ENCODE measurements at regions not wholly inside any gene's neighbourhood (a gene's known extent, or its start where the extent isn't known, plus 50 kb on each side); places are given as distances from the start of the nearest gene placed in this dataset.

DNA sequence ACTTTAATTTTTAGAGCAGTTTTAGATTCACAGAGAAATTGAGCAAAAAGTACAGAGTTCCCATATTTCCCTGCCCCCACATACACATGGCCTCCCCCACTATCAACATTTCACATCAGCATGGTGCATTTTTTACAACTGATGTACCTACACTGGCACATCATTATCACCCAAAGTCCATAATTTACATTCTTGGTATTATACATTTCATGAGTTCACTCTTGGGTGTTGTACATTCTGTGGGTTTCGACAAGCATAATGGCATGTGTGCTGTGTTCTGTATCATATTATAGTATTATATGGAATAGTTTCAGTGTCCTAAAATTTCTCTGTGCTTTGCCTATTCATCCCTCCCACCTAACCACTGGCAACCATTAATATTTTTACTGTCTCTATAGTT, 419.8 kb upstream of the THBS1 start:
- no peak for DNase-seq

DNA sequence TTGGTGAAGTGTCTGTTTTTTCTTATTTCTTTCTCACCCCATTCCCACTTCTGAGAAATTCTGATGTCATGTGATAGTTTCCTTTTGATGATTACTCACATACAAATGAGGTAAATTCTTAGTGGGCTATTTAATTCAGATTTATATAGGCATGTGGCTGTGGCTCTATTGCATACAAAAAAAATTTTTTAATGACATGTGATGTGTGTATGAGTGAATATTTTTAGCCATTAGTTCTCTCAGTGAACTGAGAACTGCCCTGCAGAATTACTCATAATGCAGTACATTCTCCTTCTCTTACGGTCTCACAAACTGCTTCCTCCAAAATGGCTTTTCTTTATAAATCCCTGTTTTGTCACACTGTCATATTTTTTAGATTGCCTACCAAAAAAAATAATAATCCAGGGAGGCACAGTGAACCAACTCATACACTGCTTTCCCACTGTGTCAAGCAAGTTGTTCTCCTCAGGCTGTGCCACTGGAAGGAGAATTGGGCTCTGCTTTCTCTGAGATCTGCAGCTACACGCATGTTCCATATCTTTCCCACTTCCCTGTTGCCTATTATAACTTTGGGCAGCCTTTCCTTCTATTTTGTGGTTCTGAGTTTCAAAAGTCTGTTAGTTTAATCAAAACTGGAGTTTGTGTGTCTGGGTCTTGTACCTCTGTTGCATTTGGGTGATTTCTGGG, 415.7 kb upstream of the THBS1 start:
- DNase-seq: no peak

DNA sequence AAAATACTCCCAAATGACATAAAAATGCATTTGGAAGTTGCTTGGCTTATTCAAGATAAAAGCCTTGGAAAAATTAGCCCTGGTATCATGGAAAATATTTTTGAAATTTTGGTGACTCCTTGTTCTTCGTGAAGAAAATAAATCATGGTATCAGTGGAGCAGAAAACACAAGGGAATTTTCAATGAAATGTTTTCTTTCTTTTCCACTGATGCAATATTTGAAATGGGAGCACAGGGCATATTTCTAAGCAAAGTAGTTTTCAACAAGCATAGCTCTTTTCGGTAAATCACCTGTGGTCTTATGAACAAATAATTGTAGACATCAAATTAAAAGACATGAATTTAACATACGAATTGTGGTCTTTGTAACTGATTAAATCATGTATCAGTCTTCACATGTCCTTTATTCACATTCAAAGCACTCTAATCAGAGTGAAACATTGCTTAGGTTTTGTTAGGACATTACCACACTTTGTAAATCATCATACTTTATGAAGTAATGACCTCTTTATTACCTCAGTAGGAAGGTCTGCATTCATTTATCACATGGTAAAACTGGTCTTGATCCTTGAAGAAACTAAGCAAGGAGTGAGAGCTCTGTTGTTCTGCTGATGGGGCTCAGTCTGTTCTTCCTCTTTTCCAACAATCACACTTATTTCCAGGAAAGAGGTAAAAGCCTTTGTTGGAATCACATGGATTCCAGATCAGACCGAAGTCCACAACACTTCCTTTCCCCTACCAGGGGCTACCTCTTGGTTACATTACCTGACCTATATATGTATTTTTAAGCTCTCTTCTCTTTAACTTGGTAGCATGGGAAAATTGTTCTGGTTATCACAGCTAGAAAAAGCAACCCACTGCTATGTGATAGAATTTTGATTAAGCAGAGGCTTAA, 413.5 kb upstream of the THBS1 start:
- DNase-seq: no peak

DNA sequence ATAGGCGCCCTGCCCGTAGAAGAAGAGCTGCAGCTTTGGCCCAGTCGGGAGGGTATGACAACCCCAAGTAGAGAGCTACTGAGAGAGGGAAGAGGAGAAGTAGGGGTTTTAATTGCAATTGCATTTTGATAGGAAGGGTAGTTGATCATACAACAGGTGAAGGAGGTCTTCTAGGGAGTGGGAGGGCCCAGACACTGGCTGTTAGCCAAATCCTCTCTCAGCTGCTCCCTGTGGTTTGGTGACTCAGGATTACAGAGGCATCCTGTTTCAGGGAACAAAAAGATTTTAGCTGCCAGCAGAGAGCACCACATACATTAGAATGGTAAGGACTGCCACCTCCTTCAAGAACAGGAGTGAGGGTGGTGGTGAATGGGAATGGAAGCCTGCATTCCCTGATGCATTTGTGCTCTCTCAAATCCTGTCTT, 408.9 kb upstream of the THBS1 start:
- DNase-seq: peak; percentile 93

DNA sequence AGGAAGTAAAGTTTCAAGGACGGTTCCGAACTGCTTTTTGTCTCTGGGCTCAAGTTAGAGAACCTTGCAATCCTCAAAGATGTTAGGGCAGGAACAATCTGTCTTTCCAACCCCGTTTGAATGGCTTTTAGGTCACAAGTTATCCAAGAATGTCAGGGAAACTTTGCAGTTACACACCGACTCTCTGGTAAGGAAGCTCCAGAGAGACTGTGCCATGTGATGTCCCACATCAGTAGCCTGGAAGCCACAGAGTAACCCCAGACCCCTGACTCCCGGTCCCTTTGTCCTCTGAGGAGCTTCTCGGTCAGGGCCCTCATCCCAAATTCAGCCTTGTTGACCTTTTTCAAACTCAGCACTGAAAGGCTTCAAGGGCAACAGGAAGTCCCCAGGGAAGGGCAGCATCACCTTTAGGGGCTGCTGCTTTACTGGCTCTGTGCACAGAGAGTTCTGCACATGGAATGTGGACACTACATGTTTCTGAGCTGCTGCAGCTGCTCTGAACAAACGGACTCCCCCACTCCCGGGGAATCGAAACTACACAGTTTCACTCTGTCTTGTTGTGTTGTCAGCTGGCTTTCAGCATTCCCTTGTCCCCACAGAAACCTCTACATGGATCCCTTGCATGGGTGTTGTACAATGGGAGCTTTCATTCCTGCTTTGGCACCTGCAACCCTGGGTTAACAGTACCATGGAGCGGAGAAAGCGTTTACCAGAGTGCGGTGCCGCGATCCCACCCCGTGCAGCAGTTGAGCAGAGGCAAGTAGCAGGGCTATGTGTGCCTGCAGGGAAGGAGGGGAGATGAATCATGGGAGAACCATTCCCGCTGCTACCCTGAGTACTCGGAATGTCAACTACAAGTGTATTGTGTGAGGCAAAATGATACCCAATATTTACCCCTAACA, 408.2 kb upstream of the THBS1 start:
- DNase-seq: no peak

DNA sequence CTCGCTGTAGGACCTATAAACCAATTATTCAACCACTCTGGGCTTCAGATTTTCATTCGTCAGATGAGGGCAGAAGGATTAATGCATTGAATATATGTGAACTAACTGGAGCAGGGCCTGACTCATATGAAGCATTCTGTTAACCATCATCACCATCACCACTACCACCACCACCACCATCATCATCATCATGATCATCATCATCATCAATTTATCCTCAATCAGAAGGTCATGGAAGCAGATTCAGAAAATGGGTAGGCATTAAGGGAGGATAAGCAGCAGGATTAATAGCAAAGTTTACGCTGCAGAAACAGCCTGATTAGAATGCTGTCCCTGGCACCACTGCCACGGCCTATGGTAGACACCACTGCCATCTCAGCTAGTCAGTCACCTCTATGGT, 407.5 kb upstream of the THBS1 start:
- DNase-seq: no peak

DNA sequence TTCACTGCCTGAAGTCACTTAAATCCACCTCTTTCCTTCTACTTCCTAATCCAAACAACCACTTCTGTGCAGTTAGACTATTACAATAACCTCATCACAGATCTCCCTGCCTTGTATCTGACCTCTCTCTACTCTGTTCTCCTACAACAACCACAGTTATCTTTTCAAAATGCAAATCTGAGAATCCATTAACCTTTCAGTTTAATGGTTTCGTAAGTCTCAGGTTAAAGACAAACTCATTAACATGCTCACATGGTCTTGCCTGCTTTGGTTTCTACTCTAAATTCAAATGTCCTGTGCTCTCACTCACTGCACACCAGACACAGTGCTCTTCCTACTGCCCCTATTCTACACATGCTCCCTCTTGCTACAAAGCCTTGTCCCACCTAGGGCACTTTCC, 406.5 kb upstream of the THBS1 start:
- no peak for DNase-seq

DNA sequence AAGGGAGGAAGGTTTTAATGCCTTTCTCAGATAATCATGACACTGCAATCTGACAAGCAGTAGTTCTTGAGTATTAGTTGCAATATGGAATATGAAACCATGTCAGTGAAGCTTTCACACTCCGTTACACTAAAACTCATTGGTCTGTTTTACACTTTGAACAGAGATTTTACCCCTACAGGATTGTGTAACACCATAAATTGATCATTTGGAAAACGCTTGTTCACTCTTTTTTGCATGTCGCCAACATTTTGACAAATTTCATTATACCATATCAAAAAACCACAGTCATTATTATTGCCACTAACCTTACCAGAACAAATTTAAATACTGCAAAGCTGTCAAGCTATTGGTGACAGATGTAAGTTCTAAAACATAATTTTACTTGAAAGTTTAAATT, 404.8 kb upstream of the THBS1 start:
- no peak for DNase-seq

DNA sequence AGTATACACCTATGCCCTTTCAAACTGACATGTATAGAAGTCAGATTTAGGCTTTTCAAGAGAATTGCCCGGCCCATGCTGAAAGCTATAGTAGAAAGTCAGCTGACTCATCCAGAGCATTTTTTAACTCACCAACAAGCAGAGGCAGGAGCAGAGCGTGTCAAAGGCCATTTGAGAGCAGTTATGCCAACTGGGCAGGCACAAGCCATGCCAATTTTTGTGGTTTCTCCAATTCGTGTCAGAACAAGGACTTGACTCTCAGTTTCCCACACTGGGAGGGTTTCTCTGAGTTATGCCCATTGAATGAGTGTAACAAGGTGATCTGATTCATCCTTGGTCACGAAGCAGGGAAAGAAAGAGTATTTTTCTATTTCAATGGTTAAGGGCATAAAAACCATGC, 403.3 kb upstream of the THBS1 start:
- no peak for DNase-seq

DNA sequence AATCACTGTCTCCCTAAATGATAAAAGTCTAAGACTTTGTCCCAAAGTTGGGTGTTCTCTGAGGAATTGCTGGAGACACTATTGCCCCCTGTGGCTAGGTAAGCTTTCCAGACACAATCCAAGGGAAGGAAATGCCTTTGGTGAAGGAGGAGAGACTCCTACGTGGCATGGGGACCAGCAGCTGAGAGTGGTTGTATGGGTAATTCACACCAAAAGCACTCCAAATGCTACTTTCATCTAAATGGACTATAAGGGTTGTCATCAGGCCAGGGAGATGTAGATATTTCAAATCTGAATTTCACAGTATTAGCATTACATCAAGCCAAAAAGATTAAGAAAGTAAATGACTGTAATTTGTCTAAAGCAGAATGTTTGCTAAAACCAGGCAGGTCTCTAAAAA, 400.8 kb upstream of the THBS1 start:
- no peak for DNase-seq

DNA sequence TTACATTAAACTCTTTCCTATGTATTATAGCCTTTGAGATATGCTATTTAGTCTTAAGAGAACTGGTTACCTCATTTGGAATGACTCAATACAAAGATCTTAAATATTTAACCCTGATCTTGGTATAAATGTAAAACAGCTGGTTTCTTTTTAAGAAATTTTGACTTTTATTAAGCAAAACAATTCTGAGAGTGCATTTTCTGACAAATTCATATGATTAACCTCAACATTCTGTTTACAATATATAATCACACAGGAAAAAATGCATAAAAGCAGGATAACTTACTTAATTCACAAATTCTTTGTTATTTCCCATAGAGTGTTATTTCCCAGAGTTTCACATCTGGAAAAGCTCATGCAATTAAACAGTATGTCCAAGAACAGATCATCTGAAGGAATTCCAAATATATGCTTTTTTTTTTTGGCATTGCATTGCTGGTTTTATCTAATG, 400.4 kb upstream of the THBS1 start:
- DNase-seq: no peak

DNA sequence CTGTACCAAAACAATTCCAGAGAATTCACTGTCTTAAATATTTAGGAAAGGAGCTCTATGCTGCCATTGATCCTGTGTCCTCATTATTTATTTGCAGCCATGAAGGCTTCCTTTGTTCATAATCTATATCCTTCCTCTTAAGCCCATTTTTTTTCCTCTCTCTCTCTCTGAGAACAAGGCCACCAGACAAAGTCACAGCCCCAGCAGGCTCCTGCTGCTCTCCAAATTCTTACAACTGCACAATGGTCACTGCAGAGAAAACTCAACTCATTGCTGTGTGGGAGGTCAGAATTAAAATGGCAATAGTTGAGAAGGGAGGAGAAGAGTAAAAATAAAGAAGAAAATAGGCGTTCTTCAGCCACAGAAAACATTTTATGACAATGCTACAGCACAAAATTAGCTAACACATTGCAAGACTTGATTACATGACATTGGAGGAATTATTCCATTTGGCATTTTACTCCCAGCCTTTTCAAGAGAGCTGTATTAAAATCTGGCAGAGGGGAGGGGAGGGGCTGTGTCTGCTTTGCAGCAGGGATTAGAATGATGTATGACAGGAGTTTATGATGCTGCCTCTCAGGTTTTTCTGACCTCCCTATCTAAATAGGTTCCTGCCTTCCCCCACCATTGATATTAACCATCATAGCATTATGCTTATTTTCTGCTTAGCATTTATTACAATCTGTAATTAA, 399.7 kb upstream of the THBS1 start:
- peak; percentile 51 for DNase-seq

DNA sequence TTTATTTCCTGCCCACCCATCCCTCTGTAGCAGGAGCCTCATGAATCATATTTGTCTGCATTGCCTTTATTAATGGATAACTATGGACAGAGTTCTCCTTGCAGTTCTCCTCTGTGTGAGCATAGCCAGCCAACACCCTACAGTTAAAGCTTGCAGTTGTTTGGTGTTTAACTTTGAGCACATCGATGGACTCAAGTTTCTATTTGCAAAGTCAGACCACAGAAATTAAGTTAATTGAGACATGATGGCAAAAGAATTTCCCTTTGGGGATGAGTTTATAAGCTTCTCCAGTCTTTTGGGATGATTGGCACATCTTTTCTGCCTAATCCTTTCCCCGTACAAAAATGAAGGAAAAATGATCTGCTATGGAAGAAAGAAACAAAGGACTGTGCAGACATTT, 398.9 kb upstream of the THBS1 start:
- DNase-seq: no peak

DNA sequence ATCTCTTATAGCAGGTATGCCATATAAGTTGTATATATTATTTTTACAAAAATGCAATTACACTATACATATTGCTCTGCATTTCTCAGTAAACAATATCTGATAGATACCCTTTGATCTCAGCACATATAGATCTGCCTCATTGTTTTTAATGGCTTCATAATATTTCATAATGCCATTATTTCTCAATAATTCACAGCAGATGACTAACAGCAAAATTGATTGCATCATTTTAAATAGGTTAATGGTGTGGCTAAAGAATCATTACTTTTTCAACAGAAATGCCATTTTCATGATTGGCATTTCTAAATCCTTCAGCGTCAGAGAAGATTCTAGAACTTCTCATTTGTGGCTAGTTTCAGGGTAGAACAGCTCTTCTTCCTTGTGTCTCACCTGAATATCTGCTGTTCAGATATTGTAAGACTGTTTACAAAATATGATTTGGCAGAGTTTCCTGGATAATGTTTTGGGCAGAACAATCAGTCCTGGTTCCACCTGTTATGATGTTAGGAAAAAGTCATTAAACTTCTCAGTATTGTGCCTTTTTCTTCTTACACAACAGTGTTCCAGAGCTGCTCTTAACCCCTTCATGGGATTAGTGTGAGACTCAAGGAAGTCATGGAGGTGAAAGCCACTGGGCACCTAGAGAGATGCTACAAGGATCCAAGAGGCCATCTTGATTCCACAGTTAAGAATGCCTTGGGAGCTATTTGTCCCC, 397.6 kb upstream of the THBS1 start:
- DNase-seq: no peak

DNA sequence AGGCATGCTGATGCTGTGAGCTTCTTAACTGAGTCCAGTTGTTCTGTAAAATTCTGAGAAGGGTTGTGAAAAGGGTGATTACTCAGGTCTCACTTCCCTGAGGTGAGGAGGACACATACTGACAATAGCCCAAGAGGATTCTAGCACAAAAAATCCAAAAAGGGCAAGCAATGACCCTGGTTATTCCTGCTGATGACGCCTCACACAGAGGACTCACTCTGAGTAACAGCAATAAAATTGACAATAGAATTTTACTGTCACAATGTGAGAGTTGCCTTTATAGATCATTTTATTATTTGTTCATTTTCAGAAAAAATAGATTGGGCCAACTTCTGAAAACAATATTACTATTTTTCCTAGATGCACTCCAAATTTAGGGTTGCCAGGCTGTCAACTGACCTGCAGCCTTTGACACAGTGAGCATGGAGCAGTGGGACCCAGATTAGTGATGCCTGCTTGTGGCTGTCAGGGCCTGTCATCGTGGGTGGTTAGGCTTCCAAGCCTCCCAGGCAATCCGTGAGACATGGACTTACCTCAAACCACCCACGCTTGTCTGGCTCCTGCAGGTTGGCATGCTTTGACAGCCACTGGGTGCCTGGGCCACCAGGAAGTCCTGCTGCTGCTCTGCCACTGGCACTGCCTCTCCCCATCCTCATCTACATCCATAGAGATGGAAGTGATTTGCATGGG, 396.0 kb upstream of the THBS1 start:
- no peak for DNase-seq

DNA sequence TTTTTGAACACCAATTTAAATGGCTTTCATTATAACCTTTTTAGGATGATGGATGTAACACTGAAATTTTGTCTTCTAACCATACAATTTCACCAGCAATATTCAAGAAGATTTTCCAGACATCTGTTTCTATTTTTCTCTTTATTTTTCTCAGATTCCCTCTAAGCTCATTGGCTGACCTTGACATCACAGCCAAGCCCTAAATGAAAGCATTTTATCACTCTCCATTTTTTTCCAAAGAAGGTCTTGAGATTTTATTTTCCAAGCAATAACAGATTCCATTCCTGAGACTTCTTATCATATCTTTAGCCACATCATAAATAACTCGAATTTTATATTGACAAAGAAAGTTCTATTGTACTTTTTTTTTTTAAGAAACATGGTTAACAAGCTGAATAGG, 392.6 kb upstream of the THBS1 start:
- DNase-seq: no peak

DNA sequence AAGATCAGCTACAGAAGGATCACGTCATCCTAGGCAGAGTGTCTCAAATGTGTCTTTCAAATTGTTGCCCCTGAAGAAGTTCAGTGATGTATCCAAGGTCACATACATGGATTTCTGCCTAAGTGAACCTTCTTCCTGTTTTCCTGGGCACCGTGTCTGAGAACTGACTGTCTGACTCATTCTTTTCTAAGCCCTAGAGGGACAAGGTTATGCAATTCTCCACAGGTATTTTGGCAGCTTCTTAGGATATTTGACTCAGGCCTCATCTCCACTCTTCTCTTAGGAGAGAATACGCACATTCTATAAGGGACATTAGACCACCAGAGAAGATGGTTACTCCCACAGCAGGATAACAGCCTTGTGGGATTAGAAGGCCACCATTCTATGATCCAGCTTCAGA, 391.9 kb upstream of the THBS1 start:
- DNase-seq: no peak

DNA sequence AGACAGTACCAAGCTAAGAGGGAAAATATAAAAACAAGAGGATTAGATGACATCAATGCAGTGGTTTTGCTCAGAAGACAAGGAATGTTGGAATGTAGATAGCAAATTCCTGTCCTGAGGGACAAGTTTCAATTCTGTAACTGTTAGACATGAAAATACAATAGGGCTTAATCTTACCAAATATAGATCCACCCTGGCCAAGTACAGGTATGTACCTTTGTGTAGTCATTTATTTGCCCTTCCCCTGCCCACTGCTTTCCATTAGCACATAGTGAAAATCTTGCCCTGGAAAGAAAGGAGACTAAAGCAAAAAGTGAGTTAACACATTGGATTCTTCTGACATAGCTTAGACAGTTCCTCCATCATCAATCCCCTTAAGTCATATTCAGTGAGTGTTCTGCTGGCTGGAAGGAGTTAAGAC, 389.0 kb upstream of the THBS1 start:
- no peak for DNase-seq

DNA sequence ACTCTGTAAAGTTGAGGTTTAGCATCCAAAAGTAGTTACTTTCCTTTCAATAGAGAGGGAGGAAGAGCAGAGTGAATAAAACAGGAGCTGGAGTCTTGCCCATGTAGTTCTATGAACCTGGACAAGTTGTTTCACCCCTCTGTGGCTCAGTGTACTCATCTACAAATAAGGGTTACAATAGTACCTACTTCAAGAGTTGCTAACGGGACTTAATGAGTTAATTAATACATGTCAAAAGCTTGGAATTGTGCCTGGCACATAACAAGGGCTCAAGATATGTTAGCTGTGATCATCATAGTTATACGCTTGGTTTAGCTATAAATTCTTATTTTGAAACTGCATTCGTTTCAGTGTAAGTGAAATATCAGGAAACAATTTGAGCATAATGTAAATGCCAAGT, 388.5 kb upstream of the THBS1 start:
- no peak for DNase-seq

DNA sequence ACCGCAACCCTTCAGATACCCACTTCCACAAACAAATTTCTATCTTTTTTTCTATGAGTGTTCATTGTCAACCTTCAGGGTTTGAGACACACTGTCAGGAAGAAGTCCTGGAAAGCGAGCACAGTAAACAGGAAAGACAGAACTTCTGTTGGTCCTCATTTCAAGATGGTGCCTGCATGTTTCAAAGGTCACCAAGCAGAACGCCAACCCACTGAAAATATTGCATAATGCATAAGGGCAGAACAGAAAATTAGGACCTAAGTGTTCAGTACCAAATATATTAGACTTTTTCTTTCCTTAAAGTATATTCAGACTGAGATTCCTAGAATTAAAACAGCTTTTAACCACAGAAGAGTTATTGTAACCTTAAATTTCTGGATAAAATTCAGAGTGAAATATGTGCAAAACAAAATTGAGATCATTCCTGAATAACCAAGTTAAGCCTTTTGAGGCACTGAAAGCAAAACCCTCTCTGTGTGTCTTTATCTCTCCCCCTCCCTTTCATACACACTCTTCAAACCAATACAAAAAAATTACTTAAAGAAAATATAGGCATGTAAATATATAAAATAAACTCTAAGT, 387.8 kb upstream of the THBS1 start:
- DNase-seq: no peak

DNA sequence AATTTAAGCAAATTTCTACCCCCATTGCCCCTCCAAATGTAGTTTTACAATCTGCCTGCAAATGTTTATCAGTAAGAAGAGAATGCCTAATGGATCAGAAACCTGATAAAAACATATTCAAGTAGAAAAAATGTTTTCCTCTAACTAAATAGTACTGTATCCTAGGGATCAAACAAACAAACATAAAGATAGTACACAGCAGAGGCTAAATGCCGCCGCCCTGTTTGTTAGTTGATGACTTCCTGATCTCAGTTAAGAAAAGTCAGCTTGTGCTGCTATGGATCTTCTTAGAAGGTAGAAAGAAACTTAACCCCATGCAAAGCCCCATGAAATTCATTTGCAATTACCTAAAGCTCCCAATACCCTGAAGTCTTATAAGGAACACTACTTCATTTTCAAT, 387.3 kb upstream of the THBS1 start:
- DNase-seq: no peak

All from NCI-H82 (cell line).